GM12878 (cell line): ENCODE measurements at regions not wholly inside any gene's neighbourhood (a gene's known extent, or its start where the extent isn't known, plus 50 kb on each side); places are given as distances from the start of the nearest gene placed in this dataset.

ENCODE experiments used
- ATAC-seq: fragments of 200-7000 bp; cut with Tn5 transposase; 3 replicates; pipeline ENCODE4 v1.9.1; 2020; ENCODE audit warnings: mild to moderate bottlenecking, moderate library complexity
- BruUV-seq: library from RNA; stranded (reverse); fragments of 400-500 nt; replicated peaks from 2 replicates; lab custom pipeline; 2021; lab: Mats Ljungman, UMichigan
- CTCF ChIA-PET: fragments of 300-600 bp; sonication (Branson Sonifier 250); formaldehyde crosslinking; extraction: SDS; loops from one replicate; lab custom pipeline; 2021; ENCODE audit warnings: inconsistent platforms; lab: Yijun Ruan, JAX
- POLR2A ChIA-PET: fragments of 350-600 bp; formaldehyde crosslinking; extraction: SDS; loops from one replicate; lab custom pipeline; 2021; ENCODE audit warnings: inconsistent platforms; lab: Charles Lee
- RAD21 ChIA-PET: fragments of 300-600 bp; sonication (Branson Sonifier 250); formaldehyde crosslinking; loops from one replicate; lab custom pipeline; 2023; ENCODE audit warnings: antibody characterized with exemption; ENCODE audit not compliant: unreplicated experiment; lab: Charles Lee
- SMC1A ChIA-PET: fragments of 300-600 bp; sonication (Branson Sonifier 250); formaldehyde crosslinking; loops from one replicate; lab custom pipeline; 2023; ENCODE audit not compliant: unreplicated experiment, uncharacterized antibody; lab: Charles Lee
- DNase-seq: peaks from one replicate; pipeline ENCODE4 v3.0.0-alpha.2; 2011; ENCODE audit warnings: low read depth, low spot score
- FAIRE-seq: peaks from 3 replicates; lab custom pipeline; 2011; peaks lifted over from hg19 to GRCh38; lab: Jason Lieb, UNC
- H2AFZ ChIP-seq: 2 replicates; pipeline ENCODE4 v1.6.0; 2011; ENCODE audit warnings: low read depth, low read length, control low read depth; ENCODE audit not compliant: control insufficient read depth
- H3K27ac ChIP-seq: 2 replicates; pipeline ENCODE4 v1.5.1; 2011; ENCODE audit warnings: control low read depth; ENCODE audit not compliant: control insufficient read depth, insufficient read depth
- H3K27me3 ChIP-seq, 2 experiments: replicated peaks in 1 of 2; 2 replicates each; pipeline versions ENCODE4 v1.6.0 to v1.6.1; 2011; ENCODE audit warnings: low read length in 1 of 2; ENCODE audit not compliant: control insufficient read depth in 2 of 2, insufficient read depth in 2 of 2
- H3K36me3 ChIP-seq, 2 experiments: 2 replicates each; pipeline ENCODE4 v1.5.1; 2011; ENCODE audit warnings: low read length in 1 of 2; ENCODE audit not compliant: control insufficient read depth in 2 of 2, insufficient read depth in 2 of 2
- H3K4me1 ChIP-seq: 2 replicates; pipeline ENCODE4 v1.6.1; 2011; ENCODE audit warnings: mild to moderate bottlenecking, low read length, moderate library complexity, mixed read lengths; ENCODE audit not compliant: control insufficient read depth, insufficient read depth
- H3K4me2 ChIP-seq: 2 replicates; pipeline ENCODE4 v1.6.0; 2011; ENCODE audit warnings: control low read depth; ENCODE audit not compliant: control insufficient read depth, insufficient read depth
- H3K4me3 ChIP-seq: fragments of 200-600 bp; sonication (generic); 2 replicates; pipeline ENCODE4 v1.5.1; 2016
- H3K79me2 ChIP-seq: 2 replicates; pipeline ENCODE4 v1.6.0; 2011; ENCODE audit warnings: low read length; ENCODE audit not compliant: control insufficient read depth, insufficient read depth
- H3K9ac ChIP-seq: 2 replicates; pipeline ENCODE4 v1.8.0; 2011; ENCODE audit warnings: low read length, control low read depth, mixed read lengths; ENCODE audit not compliant: control insufficient read depth, insufficient read depth
- H3K9me3 ChIP-seq: replicated peaks from 3 replicates; pipeline ENCODE4 v1.5.1; 2011; ENCODE audit warnings: mild to moderate bottlenecking, low read length; ENCODE audit not compliant: control insufficient read depth, insufficient read depth
- H4K20me1 ChIP-seq: 2 replicates; pipeline ENCODE4 v1.6.0; 2011; ENCODE audit not compliant: control insufficient read depth, insufficient read depth
- ATF7 ChIP-seq: fragments of 450-650 bp; IDR thresholded peaks from 2 replicates; pipeline ENCODE4 v1.6.1; 2016; ENCODE audit warnings: low read depth, mild to moderate bottlenecking
- BRCA1 ChIP-seq: IDR thresholded peaks from 2 replicates; pipeline ENCODE4 v1.6.1; 2011; ENCODE audit warnings: low read depth, low read length, improper control_type of control experiment
- CEBPB ChIP-seq, 2 experiments: fragments of 150-350 bp in 1 of 2; IDR thresholded peaks; 2 replicates each; pipeline ENCODE4 v1.6.1; 2012 to 2014; ENCODE audit warnings: low read depth in 2 of 2, low read length in 2 of 2, borderline replicate concordance in 1 of 2, inconsistent platforms in 1 of 2
- CHD4 ChIP-seq: fragments of 200-600 bp; sonication (generic); IDR thresholded peaks from 2 replicates; pipeline ENCODE4 v1.6.1; 2016; ENCODE audit warnings: mild to moderate bottlenecking
- EGR1 ChIP-seq, 2 experiments: IDR thresholded peaks; 1 replicate in 1 of 2; 2 replicates in 1 of 2; pipeline ENCODE4 v1.6.1; 2011 to 2012; ENCODE audit warnings: low read depth in 2 of 2, low read length in 2 of 2, borderline replicate concordance in 1 of 2, mild to moderate bottlenecking in 1 of 2, moderate library complexity in 1 of 2
- GATAD2B ChIP-seq: fragments of 450-650 bp; conservative IDR thresholded peaks from 2 replicates; pipeline ENCODE4 v1.6.1; 2017; ENCODE audit warnings: low read depth, mild to moderate bottlenecking, moderate library complexity
- LARP7 ChIP-seq: fragments of 450-650 bp; IDR thresholded peaks from 2 replicates; pipeline ENCODE4 v1.6.1; 2017; ENCODE audit warnings: mild to moderate bottlenecking
- RAD51 ChIP-seq: fragments of 450-650 bp; IDR thresholded peaks from 2 replicates; pipeline ENCODE4 v1.6.1; 2016; ENCODE audit warnings: moderate library complexity, mild to moderate bottlenecking, inconsistent platforms
- SMAD1 ChIP-seq: fragments of 450-650 bp; IDR thresholded peaks from 2 replicates; pipeline ENCODE4 v1.6.1; 2018; ENCODE audit warnings: mild to moderate bottlenecking, low read depth; ENCODE audit not compliant: partially characterized antibody
- SUZ12 ChIP-seq: fragments of 200-600 bp; sonication (generic); IDR thresholded peaks from one replicate; pipeline ENCODE4 v1.6.1; 2018; ENCODE audit warnings: antibody characterized with exemption, mild to moderate bottlenecking; ENCODE audit not compliant: unreplicated experiment
- USF2 ChIP-seq: IDR thresholded peaks from 2 replicates; pipeline ENCODE4 v1.6.1; 2011; ENCODE audit warnings: low read depth, low read length, improper control_type of control experiment, borderline replicate concordance
- ZNF274 ChIP-seq: IDR thresholded peaks from one replicate; pipeline ENCODE4 v1.8.0; 2011; ENCODE audit not compliant: insufficient read length, insufficient read depth
- WGBS: methylation state at CpG from one replicate; pipeline ENCODE4 v1.1.6; 2016; ENCODE audit warnings: low lambda C conversion rate; ENCODE audit not compliant: insufficient replicate concordance, insufficient coverage; ENCODE audit errors: missing lambda C conversion rate; 5-methylcytosine and 5-hydroxymethylcytosine counted together
- in situ Hi-C: fragments of 300-500 bp; cut with MboI; formaldehyde crosslinking; loops from 9 replicates; pipeline ENCODE4 v1.14.3; 2018; ENCODE audit warnings: mixed read lengths
- intact Hi-C: fragments of 100-400 bp; cut with micrococcal nuclease; formaldehyde crosslinking; loops from one replicate; pipeline ENCODE4 v1.14.2; 2022; ENCODE audit not compliant: unreplicated experiment
- TF ChIP-seq, protein P1 (sequence below): fragments of 450-650 bp; IDR thresholded peaks from 2 replicates; pipeline ENCODE4 v1.6.1; 2017; ENCODE audit warnings: mild to moderate bottlenecking, moderate library complexity
- TF ChIP-seq, protein P2 (sequence below), 3 experiments: IDR thresholded peaks in 2 of 3; conservative IDR thresholded peaks in 1 of 3; 2 replicates each; pipeline ENCODE4 v1.5.1; 2011; ENCODE audit warnings: low read depth in 3 of 3, low read length in 3 of 3, mild to moderate bottlenecking in 3 of 3, control low read depth in 2 of 3, moderate library complexity in 2 of 3, inconsistent platforms in 1 of 3, mixed read lengths in 1 of 3; ENCODE audit not compliant: control insufficient read depth in 2 of 3, insufficient read depth in 1 of 3; ENCODE audit errors: extremely low read depth in 1 of 3

DNA sequence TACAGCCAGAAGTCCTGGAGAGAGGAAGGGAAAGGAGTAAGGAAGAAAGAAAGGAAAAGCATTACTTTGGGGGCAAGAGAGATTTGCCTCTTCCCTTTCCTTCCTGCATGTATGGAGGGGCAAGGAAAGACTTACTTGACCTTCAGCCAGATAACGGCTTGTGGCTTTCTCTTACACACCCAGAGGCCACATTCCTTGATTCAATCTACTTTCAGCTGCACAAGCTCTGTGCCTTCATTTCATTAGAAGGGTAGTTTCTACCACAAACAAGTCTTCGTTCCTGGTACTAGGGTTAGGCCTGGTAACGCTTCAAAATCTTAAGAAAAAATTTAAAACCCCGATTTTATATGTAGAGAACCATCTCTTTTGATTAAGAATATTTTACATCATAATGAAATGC lies 835.9 kb downstream of the TUSC7 start:
- Histone ChIP-seq H3K36me3 (no peaks in the 10 kb centered on the region), H3K9ac (no peak overlapping the region), H3K4me3 (no peak overlapping the region), H3K27me3 (no peaks in the 10 kb centered on the region; a peak in 1 of 4 replicates), H3K27ac (no peak overlapping the region), H3K9me3 (no peaks in the 10 kb centered on the region), H4K20me1 (no peaks in the 10 kb centered on the region), H2AFZ (no peak overlapping the region), H3K4me2 (no peak overlapping the region), H3K79me2 (no peaks in the 10 kb centered on the region), H3K4me1 (no peaks in the 10 kb centered on the region)
- CTCF ChIA-PET = no interaction called here
- SMC1A ChIA-PET = interaction anchor here (0.6 kb wide), 1 partner anchor 486 kb away, joined by 4 read pairs; no protein-coding TSS in a partner anchor
- no peak for ATAC-seq
- in situ Hi-C loops = no loop called here
- BruUV-seq = no TSS peak
- 11% methylated on average over 4 of the region's 4 CpGs for WGBS
- no peak for TF ChIP-seq CEBPB (IDR thresholded peaks at IDR 0.05; ENCODE audit: borderline replicate concordance in 1 of 2, low read depth in 2 of 2, low read length in 2 of 2)
- TF ChIP-seq ZNF274 = no peak
- no peak for TF ChIP-seq ATF7
- TF ChIP-seq, protein P1, sequence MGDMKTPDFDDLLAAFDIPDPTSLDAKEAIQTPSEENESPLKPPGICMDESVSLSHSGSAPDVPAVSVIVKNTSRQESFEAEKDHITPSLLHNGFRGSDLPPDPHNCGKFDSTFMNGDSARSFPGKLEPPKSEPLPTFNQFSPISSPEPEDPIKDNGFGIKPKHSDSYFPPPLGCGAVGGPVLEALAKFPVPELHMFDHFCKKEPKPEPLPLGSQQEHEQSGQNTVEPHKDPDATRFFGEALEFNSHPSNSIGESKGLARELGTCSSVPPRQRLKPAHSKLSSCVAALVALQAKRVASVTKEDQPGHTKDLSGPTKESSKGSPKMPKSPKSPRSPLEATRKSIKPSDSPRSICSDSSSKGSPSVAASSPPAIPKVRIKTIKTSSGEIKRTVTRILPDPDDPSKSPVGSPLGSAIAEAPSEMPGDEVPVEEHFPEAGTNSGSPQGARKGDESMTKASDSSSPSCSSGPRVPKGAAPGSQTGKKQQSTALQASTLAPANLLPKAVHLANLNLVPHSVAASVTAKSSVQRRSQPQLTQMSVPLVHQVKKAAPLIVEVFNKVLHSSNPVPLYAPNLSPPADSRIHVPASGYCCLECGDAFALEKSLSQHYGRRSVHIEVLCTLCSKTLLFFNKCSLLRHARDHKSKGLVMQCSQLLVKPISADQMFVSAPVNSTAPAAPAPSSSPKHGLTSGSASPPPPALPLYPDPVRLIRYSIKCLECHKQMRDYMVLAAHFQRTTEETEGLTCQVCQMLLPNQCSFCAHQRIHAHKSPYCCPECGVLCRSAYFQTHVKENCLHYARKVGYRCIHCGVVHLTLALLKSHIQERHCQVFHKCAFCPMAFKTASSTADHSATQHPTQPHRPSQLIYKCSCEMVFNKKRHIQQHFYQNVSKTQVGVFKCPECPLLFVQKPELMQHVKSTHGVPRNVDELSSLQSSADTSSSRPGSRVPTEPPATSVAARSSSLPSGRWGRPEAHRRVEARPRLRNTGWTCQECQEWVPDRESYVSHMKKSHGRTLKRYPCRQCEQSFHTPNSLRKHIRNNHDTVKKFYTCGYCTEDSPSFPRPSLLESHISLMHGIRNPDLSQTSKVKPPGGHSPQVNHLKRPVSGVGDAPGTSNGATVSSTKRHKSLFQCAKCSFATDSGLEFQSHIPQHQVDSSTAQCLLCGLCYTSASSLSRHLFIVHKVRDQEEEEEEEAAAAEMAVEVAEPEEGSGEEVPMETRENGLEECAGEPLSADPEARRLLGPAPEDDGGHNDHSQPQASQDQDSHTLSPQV = no peak
- no peak for TF ChIP-seq USF2
- no peak for TF ChIP-seq SUZ12
- no peak for TF ChIP-seq EGR1 (IDR thresholded peaks at IDR 0.05; ENCODE audit: borderline replicate concordance in 1 of 2, low read depth in 2 of 2, low read length in 2 of 2)
- TF ChIP-seq, protein P2, sequence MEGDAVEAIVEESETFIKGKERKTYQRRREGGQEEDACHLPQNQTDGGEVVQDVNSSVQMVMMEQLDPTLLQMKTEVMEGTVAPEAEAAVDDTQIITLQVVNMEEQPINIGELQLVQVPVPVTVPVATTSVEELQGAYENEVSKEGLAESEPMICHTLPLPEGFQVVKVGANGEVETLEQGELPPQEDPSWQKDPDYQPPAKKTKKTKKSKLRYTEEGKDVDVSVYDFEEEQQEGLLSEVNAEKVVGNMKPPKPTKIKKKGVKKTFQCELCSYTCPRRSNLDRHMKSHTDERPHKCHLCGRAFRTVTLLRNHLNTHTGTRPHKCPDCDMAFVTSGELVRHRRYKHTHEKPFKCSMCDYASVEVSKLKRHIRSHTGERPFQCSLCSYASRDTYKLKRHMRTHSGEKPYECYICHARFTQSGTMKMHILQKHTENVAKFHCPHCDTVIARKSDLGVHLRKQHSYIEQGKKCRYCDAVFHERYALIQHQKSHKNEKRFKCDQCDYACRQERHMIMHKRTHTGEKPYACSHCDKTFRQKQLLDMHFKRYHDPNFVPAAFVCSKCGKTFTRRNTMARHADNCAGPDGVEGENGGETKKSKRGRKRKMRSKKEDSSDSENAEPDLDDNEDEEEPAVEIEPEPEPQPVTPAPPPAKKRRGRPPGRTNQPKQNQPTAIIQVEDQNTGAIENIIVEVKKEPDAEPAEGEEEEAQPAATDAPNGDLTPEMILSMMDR (IDR thresholded peaks at IDR 0.05 in 2 of 3, conservative IDR thresholded peaks at IDR 0.05 in 1 of 3; ENCODE audit: control insufficient read depth in 2 of 3, extremely low read depth in 1 of 3, insufficient read depth in 1 of 3, low read depth in 3 of 3, low read length in 3 of 3) = no peak
- no peak for TF ChIP-seq BRCA1
- TF ChIP-seq GATAD2B = no peak
- TF ChIP-seq CHD4 = no peak
- no peak for TF ChIP-seq RAD51
- no peak for TF ChIP-seq LARP7
- no peak for TF ChIP-seq SMAD1
- RAD21 ChIA-PET = no interaction called here
- no peak for DNase-seq
- intact Hi-C loops = no loop called here
- FAIRE-seq = no peak
- POLR2A ChIA-PET = no interaction called here
